PFSK-1 (cell line): ENCODE measurements at regions not wholly inside any gene's neighbourhood (a gene's known extent, or its start where the extent isn't known, plus 50 kb on each side); places are given as distances from the start of the nearest gene placed in this dataset.

Experiments
- FOXP2 ChIP-seq: optimal IDR thresholded peaks from 2 replicates; pipeline ENCODE3; 2011; ENCODE audit warnings: borderline replicate concordance, control low read depth, inconsistent platforms; ENCODE audit not compliant: insufficient read depth; ENCODE audit errors: extremely low read length, extremely low read depth
- POLR2AphosphoS5 ChIP-seq: IDR thresholded peaks from 2 replicates; pipeline ENCODE4 v1.6.1; 2012; ENCODE audit warnings: low read depth, mild to moderate bottlenecking, control low read depth, low read length, moderate library complexity
- REST ChIP-seq, 2 experiments: IDR thresholded peaks; 2 replicates each; pipeline versions ENCODE4 v1.6.1 to v1.8.0; 2011 to 2012; ENCODE audit warnings: low read depth in 2 of 2, low read length in 2 of 2, control low read depth in 1 of 2, inconsistent platforms in 1 of 2, mild to moderate bottlenecking in 1 of 2, moderate library complexity in 1 of 2; ENCODE audit not compliant: insufficient read depth in 1 of 2
- SIN3A ChIP-seq: IDR thresholded peaks from 2 replicates; pipeline ENCODE4 v1.6.1; 2012; ENCODE audit warnings: mild to moderate bottlenecking, low read length, moderate library complexity, borderline replicate concordance; ENCODE audit not compliant: insufficient read depth
- TAF1 ChIP-seq: IDR thresholded peaks from 2 replicates; pipeline ENCODE4 v1.6.1; 2012; ENCODE audit warnings: low read length, control low read depth, borderline replicate concordance; ENCODE audit not compliant: insufficient read depth

GRCh38 chr20:39452583-39453340 lies 490.6 kb downstream of the DHX35 start:
- no peak for TF ChIP-seq POLR2AphosphoS5
- TF ChIP-seq FOXP2: no peak
- TF ChIP-seq REST (IDR thresholded peaks at IDR 0.05; ENCODE audit: insufficient read depth in 1 of 2, low read depth in 2 of 2, low read length in 2 of 2): no peak
- no peak for TF ChIP-seq SIN3A
- no peak for TF ChIP-seq TAF1

- no peak for TF ChIP-seq SIN3A
- no peak for TF ChIP-seq TAF1
- no peak for TF ChIP-seq FOXP2
- TF ChIP-seq POLR2AphosphoS5: no peak
- TF ChIP-seq REST (IDR thresholded peaks at IDR 0.05; ENCODE audit: insufficient read depth in 1 of 2, low read depth in 2 of 2, low read length in 2 of 2): no peak
These were observed 489.2 kb downstream of the DHX35 start for GRCh38 chr20:39451386-39451785.

- no peak for TF ChIP-seq SIN3A
- no peak for TF ChIP-seq TAF1
- no peak for TF ChIP-seq POLR2AphosphoS5
- TF ChIP-seq FOXP2: no peak
- no peak for TF ChIP-seq REST (IDR thresholded peaks at IDR 0.05; ENCODE audit: insufficient read depth in 1 of 2, low read depth in 2 of 2, low read length in 2 of 2)
These were observed 484.3 kb downstream of the DHX35 start for GRCh38 chr20:39446397-39446796.

GRCh38 chr20:39445095-39445494 lies 483.0 kb downstream of the DHX35 start:
- TF ChIP-seq POLR2AphosphoS5 (no peak), TAF1 (no peak), REST (IDR thresholded peaks at IDR 0.05; ENCODE audit: insufficient read depth in 1 of 2, low read depth in 2 of 2, low read length in 2 of 2) (no peak)
